ENCODE measurements at regions not wholly inside any gene's neighbourhood (a gene's known extent, or its start where the extent isn't known, plus 50 kb on each side); places are given as distances from the start of the nearest gene placed in this dataset.

DNA sequence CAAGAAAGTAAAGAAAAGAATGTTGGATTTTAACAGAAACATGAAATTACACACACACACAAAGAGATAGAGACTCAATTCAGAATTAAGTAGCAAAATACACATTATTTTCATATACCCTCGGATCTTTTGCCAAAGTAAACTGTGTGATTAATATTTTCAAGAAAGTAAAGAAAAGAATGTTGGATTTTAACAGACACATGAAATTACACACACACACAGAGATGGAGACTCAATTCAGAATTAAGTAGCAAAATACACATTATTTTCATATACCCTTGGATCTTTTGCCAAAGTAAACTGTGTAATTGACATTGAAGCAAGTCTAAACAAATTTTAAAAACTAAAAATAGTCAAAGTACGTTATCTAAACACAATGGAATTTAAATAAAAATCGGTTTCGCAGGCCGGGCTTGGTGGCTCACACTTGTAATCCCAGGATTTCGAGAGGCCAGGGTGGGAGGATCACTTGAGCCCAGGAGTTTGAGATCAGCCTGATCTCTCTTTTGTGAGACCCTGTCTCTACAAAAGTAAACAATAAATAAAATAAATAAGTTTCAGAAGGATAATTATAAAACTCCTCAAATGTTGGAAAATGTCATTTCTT, 337.3 kb upstream of the MAGI2 start:
- TF ChIP-seq, protein P1, sequence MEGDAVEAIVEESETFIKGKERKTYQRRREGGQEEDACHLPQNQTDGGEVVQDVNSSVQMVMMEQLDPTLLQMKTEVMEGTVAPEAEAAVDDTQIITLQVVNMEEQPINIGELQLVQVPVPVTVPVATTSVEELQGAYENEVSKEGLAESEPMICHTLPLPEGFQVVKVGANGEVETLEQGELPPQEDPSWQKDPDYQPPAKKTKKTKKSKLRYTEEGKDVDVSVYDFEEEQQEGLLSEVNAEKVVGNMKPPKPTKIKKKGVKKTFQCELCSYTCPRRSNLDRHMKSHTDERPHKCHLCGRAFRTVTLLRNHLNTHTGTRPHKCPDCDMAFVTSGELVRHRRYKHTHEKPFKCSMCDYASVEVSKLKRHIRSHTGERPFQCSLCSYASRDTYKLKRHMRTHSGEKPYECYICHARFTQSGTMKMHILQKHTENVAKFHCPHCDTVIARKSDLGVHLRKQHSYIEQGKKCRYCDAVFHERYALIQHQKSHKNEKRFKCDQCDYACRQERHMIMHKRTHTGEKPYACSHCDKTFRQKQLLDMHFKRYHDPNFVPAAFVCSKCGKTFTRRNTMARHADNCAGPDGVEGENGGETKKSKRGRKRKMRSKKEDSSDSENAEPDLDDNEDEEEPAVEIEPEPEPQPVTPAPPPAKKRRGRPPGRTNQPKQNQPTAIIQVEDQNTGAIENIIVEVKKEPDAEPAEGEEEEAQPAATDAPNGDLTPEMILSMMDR (IDR thresholded peaks at IDR 0.05): no peak
- TF ChIP-seq EZH2phosphoT487 (IDR thresholded peaks at IDR 0.05): no peak
- TF ChIP-seq EZH2 (IDR thresholded peaks at IDR 0.05): no peak

Data from neural progenitor cell (in vitro differentiated cells).